CD4-positive, alpha-beta T cell (primary cell): ENCODE measurements at regions not wholly inside any gene's neighbourhood (a gene's known extent, or its start where the extent isn't known, plus 50 kb on each side); places are given as distances from the start of the nearest gene placed in this dataset.

ENCODE experiments used
- ATAC-seq: fragments of 200-7000 bp; cut with Tn5 transposase; one replicate; pipeline ENCODE4 v1.10.0; 2022; ENCODE audit warnings: mild to moderate bottlenecking; ENCODE audit not compliant: poor library complexity
- CTCF ChIA-PET: fragments of 350-600 bp; sonication (Branson Sonifier 250); formaldehyde crosslinking; loops from one replicate; lab custom pipeline; 2021; ENCODE audit warnings: antibody characterized with exemption, inconsistent platforms; lab: Charles Lee
- POLR2A ChIA-PET: fragments of 350-600 bp; sonication (Branson Sonifier 250); formaldehyde crosslinking; loops from one replicate; lab custom pipeline; 2021; ENCODE audit warnings: antibody characterized with exemption, inconsistent platforms; lab: Charles Lee
- DNase-seq, 14 experiments: peaks; one replicate each; pipeline ENCODE4 v3.0.0-alpha.2; 2013 to 2020; ENCODE audit warnings: mixed read lengths in 2 of 14
- H3K27ac ChIP-seq, 2 donors: one replicate each; pipeline versions ENCODE4 v1.5.1 to v1.7.0; 2013; ENCODE audit warnings: low read length in 2 of 2, low read depth in 1 of 2, mild to moderate bottlenecking in 1 of 2
- H3K27me3 ChIP-seq, 2 experiments: 1 replicate in 1 of 2; 2 replicates in 1 of 2; pipeline versions ENCODE4 v1.6.1 to v1.7.0; 2013; ENCODE audit warnings: low read length in 2 of 2, control low read depth in 1 of 2, mild to moderate bottlenecking in 1 of 2, moderate library complexity in 1 of 2; ENCODE audit not compliant: insufficient read depth in 2 of 2, control insufficient read depth in 1 of 2
- H3K36me3 ChIP-seq: one replicate; pipeline ENCODE4 v1.6.1; 2013; ENCODE audit warnings: low read length, control low read depth; ENCODE audit not compliant: insufficient read depth
- H3K4me1 ChIP-seq: one replicate; pipeline ENCODE4 v1.6.1; 2013; ENCODE audit warnings: low read length, control low read depth; ENCODE audit not compliant: insufficient read depth
- H3K4me3 ChIP-seq: one replicate; pipeline ENCODE4 v1.5.1; 2013; ENCODE audit warnings: mild to moderate bottlenecking, low read length, moderate library complexity
- H3K9me3 ChIP-seq, 2 experiments: 1 replicate in 1 of 2; 2 replicates in 1 of 2; pipeline versions ENCODE4 v1.6.1 to v1.7.0; 2013; ENCODE audit warnings: low read length in 2 of 2, mild to moderate bottlenecking in 2 of 2, control low read depth in 1 of 2, moderate library complexity in 1 of 2; ENCODE audit not compliant: control insufficient read depth in 1 of 2, insufficient read depth in 1 of 2
- H3K27ac Mint-ChIP-seq: one replicate; pipeline ENCODE4 v1.8.0; 2020; ENCODE audit warnings: mixed read lengths
- H3K27me3 Mint-ChIP-seq: one replicate; pipeline ENCODE4 v1.8.0; 2021; ENCODE audit warnings: mixed read lengths
- H3K36me3 Mint-ChIP-seq: one replicate; pipeline ENCODE4 v1.8.0; 2021; ENCODE audit warnings: low read depth, mixed read lengths
- H3K4me1 Mint-ChIP-seq: one replicate; pipeline ENCODE4 v1.8.0; 2021; ENCODE audit warnings: low read depth, mixed read lengths
- H3K4me3 Mint-ChIP-seq: one replicate; pipeline ENCODE4 v1.8.0; 2020; ENCODE audit warnings: mild to moderate bottlenecking, mixed read lengths
- H3K9me3 Mint-ChIP-seq: one replicate; pipeline ENCODE4 v1.8.0; 2020; ENCODE audit warnings: mixed read lengths
- intact Hi-C, 2 experiments: fragments of 100-400 bp; cut with DNase I in 1 of 2; cut with micrococcal nuclease in 1 of 2; formaldehyde crosslinking; loops; one replicate each; pipeline versions ENCODE4 v1.15.1 to v1.9.0; 2023 to 2025; cut with DNase I, micrococcal nuclease
- TF ChIP-seq, protein P1 (sequence below): fragments of 200-600 bp; IDR thresholded peaks from one replicate; pipeline ENCODE4 v1.8.0; 2022; ENCODE audit warnings: antibody characterized with exemption, mild to moderate bottlenecking

GRCh38 chr12:89803412-89803811, 94.8 kb upstream of the ATP2B1 start:
- ChIA-PET POLR2A (no interaction called here), CTCF (interaction anchor here (1.0 kb wide), 1 partner anchor 37 kb away, joined by 3 read pairs; no protein-coding TSS in a partner anchor)
- Mint-ChIP-seq H3K4me1 (no peaks in the 10 kb centered on the region), H3K4me3 (no peak overlapping the region), H3K27ac (no peak overlapping the region), H3K27me3 (no peaks in the 10 kb centered on the region), H3K36me3 (no peaks in the 10 kb centered on the region), H3K9me3 (no peaks in the 10 kb centered on the region)
- Histone ChIP-seq H3K27ac (no peak overlapping the region), H3K4me1 (no peaks in the 10 kb centered on the region), H3K9me3 (no peaks in the 10 kb centered on the region), H3K4me3 (no peak overlapping the region), H3K36me3 (no peaks in the 10 kb centered on the region), H3K27me3 (no peaks in the 10 kb centered on the region)
- intact Hi-C loops, result no loop called here
- DNase-seq (no peak), ATAC-seq (no peak)
- TF ChIP-seq, protein P1, sequence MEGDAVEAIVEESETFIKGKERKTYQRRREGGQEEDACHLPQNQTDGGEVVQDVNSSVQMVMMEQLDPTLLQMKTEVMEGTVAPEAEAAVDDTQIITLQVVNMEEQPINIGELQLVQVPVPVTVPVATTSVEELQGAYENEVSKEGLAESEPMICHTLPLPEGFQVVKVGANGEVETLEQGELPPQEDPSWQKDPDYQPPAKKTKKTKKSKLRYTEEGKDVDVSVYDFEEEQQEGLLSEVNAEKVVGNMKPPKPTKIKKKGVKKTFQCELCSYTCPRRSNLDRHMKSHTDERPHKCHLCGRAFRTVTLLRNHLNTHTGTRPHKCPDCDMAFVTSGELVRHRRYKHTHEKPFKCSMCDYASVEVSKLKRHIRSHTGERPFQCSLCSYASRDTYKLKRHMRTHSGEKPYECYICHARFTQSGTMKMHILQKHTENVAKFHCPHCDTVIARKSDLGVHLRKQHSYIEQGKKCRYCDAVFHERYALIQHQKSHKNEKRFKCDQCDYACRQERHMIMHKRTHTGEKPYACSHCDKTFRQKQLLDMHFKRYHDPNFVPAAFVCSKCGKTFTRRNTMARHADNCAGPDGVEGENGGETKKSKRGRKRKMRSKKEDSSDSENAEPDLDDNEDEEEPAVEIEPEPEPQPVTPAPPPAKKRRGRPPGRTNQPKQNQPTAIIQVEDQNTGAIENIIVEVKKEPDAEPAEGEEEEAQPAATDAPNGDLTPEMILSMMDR, result no peak

DNA sequence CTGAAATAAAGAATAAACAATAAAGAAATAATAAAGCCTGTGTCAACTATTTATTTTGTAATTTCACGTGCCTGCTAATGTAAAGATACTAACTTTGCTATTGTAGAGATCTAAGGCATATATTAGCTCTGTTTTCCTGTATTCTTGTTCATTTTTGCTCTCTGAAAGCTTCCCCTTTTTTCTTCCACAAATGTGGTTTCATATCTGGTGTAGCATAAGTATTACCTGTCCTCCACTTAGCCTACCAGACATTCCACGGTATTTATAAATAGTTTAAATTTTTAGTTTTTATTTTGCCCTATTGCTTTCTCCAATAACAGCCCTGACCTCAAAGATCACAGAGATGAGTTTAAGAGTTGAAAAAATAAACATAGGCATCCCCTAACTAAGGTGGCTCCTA, 92.6 kb upstream of the ATP2B1 start:
- Mint-ChIP-seq H3K27ac (no peak overlapping the region), H3K36me3 (no peaks in the 10 kb centered on the region), H3K4me3 (no peak overlapping the region), H3K9me3 (no peaks in the 10 kb centered on the region), H3K27me3 (no peaks in the 10 kb centered on the region), H3K4me1 (no peaks in the 10 kb centered on the region)
- Histone ChIP-seq H3K36me3 (no peaks in the 10 kb centered on the region), H3K9me3 (no peaks in the 10 kb centered on the region), H3K27me3 (no peaks in the 10 kb centered on the region), H3K4me1 (no peaks in the 10 kb centered on the region), H3K27ac (no peak overlapping the region), H3K4me3 (no peak overlapping the region)
- TF ChIP-seq, protein P1, result no peak
- no peak for DNase-seq
- intact Hi-C loops, result no loop called here
- CTCF ChIA-PET, result no interaction called here
- POLR2A ChIA-PET, result no interaction called here
- no peak for ATAC-seq

- Histone ChIP-seq H3K9me3 (no peaks in the 10 kb centered on the region), H3K27me3 (no peaks in the 10 kb centered on the region), H3K27ac (no peak overlapping the region), H3K36me3 (no peaks in the 10 kb centered on the region), H3K4me1 (no peaks in the 10 kb centered on the region), H3K4me3 (no peak overlapping the region)
- H3K9me3 Mint-ChIP-seq, result no peaks in the 10 kb centered on the region
- ChIA-PET CTCF (no interaction called here), POLR2A (interaction anchor here (0.6 to 1.6 kb wide), 2 partner anchors 80 to 1816 kb away, joined by 3 to 4 read pairs; no protein-coding TSS in a partner anchor)
- H3K27ac Mint-ChIP-seq, result no peak overlapping the region
- H3K4me3 Mint-ChIP-seq, result no peak overlapping the region
- TF ChIP-seq, protein P1, result no peak
- no peak for ATAC-seq
- H3K36me3 Mint-ChIP-seq, result no peaks in the 10 kb centered on the region
- H3K27me3 Mint-ChIP-seq, result no peaks in the 10 kb centered on the region
- no peaks in the 10 kb centered on the region for H3K4me1 Mint-ChIP-seq
- DNase-seq, result no peak
- intact Hi-C loops, result no loop called here
These were observed 91.8 kb upstream of the ATP2B1 start for GRCh38 chr12:89800435-89800834.
